Smooth muscle cell (in vitro differentiated cells): ENCODE measurements at regions not wholly inside any gene's neighbourhood (a gene's known extent, or its start where the extent isn't known, plus 50 kb on each side); places are given as distances from the start of the nearest gene placed in this dataset.

Experiments
- DNase-seq: peaks from one replicate; lab custom pipeline; 2025; ENCODE audit not compliant: unreplicated experiment; lab: John Stamatoyannopoulos, UW
- H2AFZ ChIP-seq: fragments of 200-600 bp; sonication (generic); 2 replicates; pipeline ENCODE4 v1.6.0; 2016; ENCODE audit warnings: antibody characterized with exemption, low read depth, mild to moderate bottlenecking
- H3F3A ChIP-seq: fragments of 200-600 bp; sonication (generic); 2 replicates; pipeline ENCODE4 v1.6.0; 2017; ENCODE audit warnings: antibody characterized with exemption, low read depth
- H3K27ac ChIP-seq: fragments of 200-600 bp; sonication (generic); 2 replicates; pipeline ENCODE4 v1.5.1; 2016; ENCODE audit warnings: low read depth, mild to moderate bottlenecking
- H3K27me3 ChIP-seq: fragments of 200-600 bp; sonication (generic); 2 replicates; pipeline ENCODE4 v1.6.1; 2016; ENCODE audit warnings: low read depth, mild to moderate bottlenecking
- H3K36me3 ChIP-seq: fragments of 200-600 bp; sonication (generic); 2 replicates; pipeline ENCODE4 v1.5.1; 2016; ENCODE audit warnings: low read depth
- H3K4me1 ChIP-seq: fragments of 200-600 bp; sonication (generic); 2 replicates; pipeline ENCODE4 v1.5.1; 2016; ENCODE audit warnings: low read depth
- H3K4me2 ChIP-seq: fragments of 200-600 bp; sonication (generic); 2 replicates; pipeline ENCODE4 v1.6.0; 2016; ENCODE audit warnings: mild to moderate bottlenecking
- H3K4me3 ChIP-seq: fragments of 200-600 bp; sonication (generic); 2 replicates; pipeline ENCODE4 v1.5.1; 2016; ENCODE audit warnings: mild to moderate bottlenecking
- H3K79me2 ChIP-seq: fragments of 200-600 bp; sonication (generic); 2 replicates; pipeline ENCODE4 v1.6.0; 2016; ENCODE audit warnings: low read depth, mild to moderate bottlenecking
- H3K9ac ChIP-seq: fragments of 200-600 bp; sonication (generic); 2 replicates; pipeline ENCODE4 v1.6.0; 2016; ENCODE audit warnings: low read depth
- H3K9me3 ChIP-seq: fragments of 200-600 bp; sonication (generic); replicated peaks from 2 replicates; pipeline ENCODE4 v1.5.1; 2016; ENCODE audit warnings: low read depth
- H4K20me1 ChIP-seq: fragments of 200-600 bp; sonication (generic); 2 replicates; pipeline ENCODE4 v1.6.0; 2016; ENCODE audit warnings: low read depth
- WGBS: methylation state at CpG from one replicate; pipeline ENCODE4 v1.1.7; 2016; ENCODE audit warnings: low lambda C conversion rate; 5-methylcytosine and 5-hydroxymethylcytosine counted together
- TF ChIP-seq, protein P1 (sequence below): fragments of 200-600 bp; sonication (generic); IDR thresholded peaks from 2 replicates; pipeline ENCODE4 v1.5.1; 2017; ENCODE audit warnings: borderline replicate concordance, mild to moderate bottlenecking, antibody characterized with exemption; ENCODE audit not compliant: insufficient read depth, poor library complexity, severe bottlenecking

DNA sequence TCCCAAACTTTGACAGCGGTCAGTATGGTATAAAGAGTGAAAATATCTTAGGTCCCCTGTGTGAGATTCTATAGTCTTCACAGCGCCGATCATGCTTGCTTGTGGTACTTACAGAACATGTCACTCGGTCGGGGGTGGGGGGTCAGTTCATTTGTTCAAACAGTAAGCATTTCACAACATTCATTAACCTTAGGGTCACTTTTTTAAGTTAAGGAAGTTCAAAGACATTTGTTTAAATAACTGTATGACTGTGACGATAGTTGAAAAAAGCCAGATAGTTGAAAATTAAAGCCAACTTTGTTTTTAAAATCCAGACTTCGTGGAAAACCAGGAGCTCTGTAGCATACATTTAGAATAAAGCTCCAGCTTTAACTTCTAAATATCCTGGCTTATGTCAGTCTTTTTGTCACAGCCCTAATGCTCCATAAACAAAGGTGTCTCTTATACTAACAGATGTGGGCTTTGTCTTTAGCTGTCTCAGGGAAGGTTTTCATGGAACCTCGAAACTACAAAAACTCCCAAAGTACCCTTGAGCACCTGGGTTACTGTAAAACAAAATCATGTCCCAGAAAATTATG lies 57.9 kb upstream of the PHACTR2 start:
- Histone ChIP-seq H3K4me2 (peak overlapping the region; percentile 24), H3K9ac (no peak overlapping the region), H3K4me1 (peaks cover 9% of the 10 kb centered on the region), H2AFZ (no peak overlapping the region), H3K27ac (peak overlapping the region; percentile 2), H3K27me3 (no peaks in the 10 kb centered on the region), H3K9me3 (no peaks in the 10 kb centered on the region), H3K79me2 (no peaks in the 10 kb centered on the region), H3F3A (no peaks in the 10 kb centered on the region), H3K4me3 (peak overlapping the region; percentile 5), H4K20me1 (no peaks in the 10 kb centered on the region), H3K36me3 (no peaks in the 10 kb centered on the region)
- no peak for DNase-seq
- 41% methylated on average over 8 of the region's 8 CpGs for WGBS
- TF ChIP-seq, protein P1, sequence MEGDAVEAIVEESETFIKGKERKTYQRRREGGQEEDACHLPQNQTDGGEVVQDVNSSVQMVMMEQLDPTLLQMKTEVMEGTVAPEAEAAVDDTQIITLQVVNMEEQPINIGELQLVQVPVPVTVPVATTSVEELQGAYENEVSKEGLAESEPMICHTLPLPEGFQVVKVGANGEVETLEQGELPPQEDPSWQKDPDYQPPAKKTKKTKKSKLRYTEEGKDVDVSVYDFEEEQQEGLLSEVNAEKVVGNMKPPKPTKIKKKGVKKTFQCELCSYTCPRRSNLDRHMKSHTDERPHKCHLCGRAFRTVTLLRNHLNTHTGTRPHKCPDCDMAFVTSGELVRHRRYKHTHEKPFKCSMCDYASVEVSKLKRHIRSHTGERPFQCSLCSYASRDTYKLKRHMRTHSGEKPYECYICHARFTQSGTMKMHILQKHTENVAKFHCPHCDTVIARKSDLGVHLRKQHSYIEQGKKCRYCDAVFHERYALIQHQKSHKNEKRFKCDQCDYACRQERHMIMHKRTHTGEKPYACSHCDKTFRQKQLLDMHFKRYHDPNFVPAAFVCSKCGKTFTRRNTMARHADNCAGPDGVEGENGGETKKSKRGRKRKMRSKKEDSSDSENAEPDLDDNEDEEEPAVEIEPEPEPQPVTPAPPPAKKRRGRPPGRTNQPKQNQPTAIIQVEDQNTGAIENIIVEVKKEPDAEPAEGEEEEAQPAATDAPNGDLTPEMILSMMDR = no peak

DNA sequence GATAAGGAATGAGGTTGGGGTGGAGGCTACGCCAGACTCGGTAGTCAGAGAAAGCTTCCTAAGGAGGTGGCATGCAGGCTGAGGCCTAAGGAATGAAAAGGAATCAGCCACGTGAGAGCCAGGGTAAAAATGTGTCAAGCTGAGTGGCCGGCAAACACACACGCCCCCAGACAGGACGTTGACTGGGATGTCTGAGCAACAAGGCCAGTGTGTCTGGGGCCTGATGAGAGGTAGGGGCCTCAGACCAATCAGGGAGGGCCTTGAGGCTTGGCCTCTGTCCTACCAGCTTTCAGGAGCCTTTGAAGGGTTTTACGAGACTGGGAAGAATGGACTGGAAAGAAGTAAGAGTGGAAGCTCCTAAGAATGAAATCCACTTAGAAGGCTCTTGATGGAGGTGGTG lies 61.0 kb upstream of the PHACTR2 start:
- H3K79me2 ChIP-seq = no peaks in the 10 kb centered on the region
- H3K36me3 ChIP-seq = no peaks in the 10 kb centered on the region
- H3F3A ChIP-seq = no peaks in the 10 kb centered on the region
- no peaks in the 10 kb centered on the region for H3K9me3 ChIP-seq
- H3K4me2 ChIP-seq = no peak overlapping the region
- no peak for DNase-seq
- H3K4me3 ChIP-seq = no peak overlapping the region
- H2AFZ ChIP-seq = no peak overlapping the region
- H3K27me3 ChIP-seq = no peaks in the 10 kb centered on the region
- TF ChIP-seq, protein P1 = no peak
- H3K4me1 ChIP-seq = peaks cover 9% of the 10 kb centered on the region
- WGBS = 53% methylated on average over 7 of the region's 7 CpGs
- no peaks in the 10 kb centered on the region for H4K20me1 ChIP-seq
- H3K9ac ChIP-seq = no peak overlapping the region
- H3K27ac ChIP-seq = peak overlapping the region; percentile 58

DNA sequence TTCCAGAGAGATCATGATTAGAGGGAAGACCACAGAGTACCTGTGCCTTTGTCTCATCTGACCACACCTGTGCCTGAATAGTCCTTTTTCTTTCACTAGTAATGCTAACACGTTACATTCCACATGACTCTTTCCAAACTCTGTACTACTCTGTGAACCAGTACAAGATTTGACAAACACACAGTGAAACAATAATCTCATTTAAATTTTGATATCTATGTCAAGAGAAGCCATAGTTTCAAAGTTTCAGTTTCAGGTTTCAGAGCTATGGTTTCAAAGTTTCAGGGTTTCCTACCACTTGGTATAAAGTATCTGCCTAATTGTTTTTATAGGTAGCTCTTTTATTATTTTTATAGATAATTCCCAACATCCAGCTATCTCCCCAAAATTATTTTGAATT lies 62.0 kb upstream of the PHACTR2 start:
- TF ChIP-seq, protein P1 = no peak
- no peak overlapping the region for H3K9ac ChIP-seq
- no peaks in the 10 kb centered on the region for H3K9me3 ChIP-seq
- H4K20me1 ChIP-seq = no peaks in the 10 kb centered on the region
- H3K27ac ChIP-seq = no peak overlapping the region
- no peak overlapping the region for H3K4me2 ChIP-seq
- peaks cover 6% of the 10 kb centered on the region for H3K4me1 ChIP-seq
- H3K79me2 ChIP-seq = no peaks in the 10 kb centered on the region
- H3F3A ChIP-seq = no peaks in the 10 kb centered on the region
- 97% methylated on average over 1 of the region's 1 CpG for WGBS
- no peaks in the 10 kb centered on the region for H3K27me3 ChIP-seq
- no peak for DNase-seq
- H3K4me3 ChIP-seq = no peak overlapping the region
- no peaks in the 10 kb centered on the region for H3K36me3 ChIP-seq
- H2AFZ ChIP-seq = no peak overlapping the region

DNA sequence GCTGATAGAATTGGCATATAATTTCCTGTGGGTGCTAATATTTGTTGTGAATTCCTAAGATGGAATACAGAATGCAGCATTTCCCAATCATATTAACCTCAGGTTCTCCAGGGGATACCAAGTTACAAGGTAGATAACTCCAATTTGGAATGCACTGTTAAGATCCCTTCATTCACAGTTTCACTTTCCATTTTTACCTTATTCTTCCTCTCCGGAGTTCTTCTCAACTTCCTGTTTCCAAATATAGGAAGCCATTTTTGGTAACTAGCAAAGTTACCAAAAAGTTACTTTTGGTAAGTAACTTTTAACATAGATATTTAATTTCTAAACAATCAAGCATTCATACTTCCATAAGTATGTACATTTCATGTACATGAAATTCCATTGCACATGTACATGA lies 63.5 kb upstream of the PHACTR2 start:
- Histone ChIP-seq H3K27ac (no peak overlapping the region), H3K4me1 (no peaks in the 10 kb centered on the region), H3K4me2 (no peak overlapping the region), H4K20me1 (no peaks in the 10 kb centered on the region), H3K9me3 (no peaks in the 10 kb centered on the region), H3K79me2 (no peaks in the 10 kb centered on the region), H2AFZ (no peak overlapping the region), H3K36me3 (no peaks in the 10 kb centered on the region), H3K9ac (no peak overlapping the region), H3F3A (no peaks in the 10 kb centered on the region), H3K4me3 (no peak overlapping the region), H3K27me3 (no peaks in the 10 kb centered on the region)
- TF ChIP-seq, protein P1 = no peak
- DNase-seq = no peak
- 94% methylated on average over 1 of the region's 1 CpG for WGBS
